ENCODE measurements at regions not wholly inside any gene's neighbourhood (a gene's known extent, or its start where the extent isn't known, plus 50 kb on each side); places are given as distances from the start of the nearest gene placed in this dataset.

DNA sequence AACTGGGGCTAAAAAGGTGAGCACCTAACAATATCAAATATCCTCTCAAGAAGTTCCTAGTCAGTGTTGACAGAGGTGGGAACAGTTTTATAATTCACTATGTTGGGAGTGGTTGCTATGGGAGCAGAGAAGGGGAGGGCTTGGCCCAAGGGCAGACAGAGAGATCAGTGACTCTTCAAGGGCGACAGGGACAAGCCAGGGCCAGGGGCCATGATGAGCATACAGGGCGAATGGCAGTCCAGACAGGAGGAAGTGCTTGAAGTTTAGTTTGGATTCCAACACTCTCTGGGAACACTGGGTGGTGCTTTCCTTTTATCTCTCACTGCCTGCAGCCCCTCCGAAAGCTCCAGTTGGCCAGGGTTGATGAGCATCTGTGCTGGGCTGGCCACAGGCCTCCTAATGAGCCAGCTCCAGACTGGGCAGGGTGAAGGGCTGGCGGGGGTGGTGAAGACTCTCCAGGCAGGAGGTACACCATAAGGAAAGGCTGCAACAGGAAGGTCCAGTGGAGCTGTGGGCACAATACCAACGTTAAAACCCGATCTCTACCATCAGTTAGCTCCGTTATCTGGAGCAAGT lies 111.3 kb downstream of the TMEM174 start:
- DNase-seq (ENCODE audit: extremely low spot score) = no peak
- TF ChIP-seq, protein P1, sequence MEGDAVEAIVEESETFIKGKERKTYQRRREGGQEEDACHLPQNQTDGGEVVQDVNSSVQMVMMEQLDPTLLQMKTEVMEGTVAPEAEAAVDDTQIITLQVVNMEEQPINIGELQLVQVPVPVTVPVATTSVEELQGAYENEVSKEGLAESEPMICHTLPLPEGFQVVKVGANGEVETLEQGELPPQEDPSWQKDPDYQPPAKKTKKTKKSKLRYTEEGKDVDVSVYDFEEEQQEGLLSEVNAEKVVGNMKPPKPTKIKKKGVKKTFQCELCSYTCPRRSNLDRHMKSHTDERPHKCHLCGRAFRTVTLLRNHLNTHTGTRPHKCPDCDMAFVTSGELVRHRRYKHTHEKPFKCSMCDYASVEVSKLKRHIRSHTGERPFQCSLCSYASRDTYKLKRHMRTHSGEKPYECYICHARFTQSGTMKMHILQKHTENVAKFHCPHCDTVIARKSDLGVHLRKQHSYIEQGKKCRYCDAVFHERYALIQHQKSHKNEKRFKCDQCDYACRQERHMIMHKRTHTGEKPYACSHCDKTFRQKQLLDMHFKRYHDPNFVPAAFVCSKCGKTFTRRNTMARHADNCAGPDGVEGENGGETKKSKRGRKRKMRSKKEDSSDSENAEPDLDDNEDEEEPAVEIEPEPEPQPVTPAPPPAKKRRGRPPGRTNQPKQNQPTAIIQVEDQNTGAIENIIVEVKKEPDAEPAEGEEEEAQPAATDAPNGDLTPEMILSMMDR (IDR thresholded peaks at IDR 0.05; ENCODE audit: control extremely low read depth, extremely low read depth, low read depth, missing control alignments) = no peak
- CTCF ChIA-PET = interaction anchor here (1.5 kb wide), 1 partner anchor 83 kb away, joined by 3 read pairs; no protein-coding TSS in a partner anchor
- POLR2A ChIA-PET = no interaction called here

DNA sequence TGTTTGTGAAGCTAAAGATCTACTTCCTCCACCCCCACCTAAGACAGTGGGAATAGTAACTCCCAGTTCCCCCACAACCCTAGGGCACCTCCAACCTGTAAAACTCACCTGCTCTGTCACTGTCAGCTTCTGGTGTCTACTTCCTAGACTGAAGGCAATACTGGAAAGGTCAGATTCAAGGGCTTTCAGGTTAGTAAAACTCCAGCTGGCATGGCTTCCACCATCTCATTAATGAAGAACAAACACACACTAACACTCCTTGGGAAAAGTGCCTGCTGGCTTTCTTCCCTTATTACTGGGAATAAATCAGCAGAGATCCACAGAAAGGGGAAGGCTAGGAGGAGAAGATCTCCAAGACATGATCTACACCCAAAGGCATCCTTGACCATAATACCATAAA lies 109.9 kb downstream of the TMEM174 start:
- CTCF ChIA-PET = interaction anchor here (1.1 kb wide), 1 partner anchor 19 kb away, joined by 3 read pairs; no protein-coding TSS in a partner anchor
- POLR2A ChIA-PET = no interaction called here
- DNase-seq (ENCODE audit: extremely low spot score) = no peak
- TF ChIP-seq, protein P1 (IDR thresholded peaks at IDR 0.05; ENCODE audit: control extremely low read depth, extremely low read depth, low read depth, missing control alignments) = no peak

DNA sequence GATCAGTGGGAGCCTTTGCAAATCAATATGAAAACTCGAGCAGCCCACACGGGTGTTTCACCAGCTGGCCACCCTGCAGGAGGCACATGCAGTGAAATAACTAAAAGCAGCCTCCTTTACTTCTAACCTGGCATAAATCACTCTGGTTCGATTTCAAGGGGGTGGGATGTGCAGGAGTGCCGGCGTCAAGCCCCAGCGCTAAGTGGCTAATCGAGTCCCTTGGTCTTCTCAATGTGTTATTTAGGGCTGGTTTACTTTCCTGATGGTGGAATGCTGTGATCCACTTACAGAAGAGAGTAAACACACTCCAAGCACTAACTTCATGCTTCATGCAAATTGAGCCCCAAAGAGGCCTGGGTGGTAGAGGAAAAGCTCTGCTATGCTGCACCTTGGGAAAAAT lies 109.4 kb downstream of the TMEM174 start:
- CTCF ChIA-PET = interaction anchor here (1.1 kb wide), 1 partner anchor 19 kb away, joined by 3 read pairs; no protein-coding TSS in a partner anchor
- POLR2A ChIA-PET = no interaction called here
- TF ChIP-seq, protein P1 (IDR thresholded peaks at IDR 0.05; ENCODE audit: control extremely low read depth, extremely low read depth, low read depth, missing control alignments) = no peak
- no peak for DNase-seq (ENCODE audit: extremely low spot score)

DNA sequence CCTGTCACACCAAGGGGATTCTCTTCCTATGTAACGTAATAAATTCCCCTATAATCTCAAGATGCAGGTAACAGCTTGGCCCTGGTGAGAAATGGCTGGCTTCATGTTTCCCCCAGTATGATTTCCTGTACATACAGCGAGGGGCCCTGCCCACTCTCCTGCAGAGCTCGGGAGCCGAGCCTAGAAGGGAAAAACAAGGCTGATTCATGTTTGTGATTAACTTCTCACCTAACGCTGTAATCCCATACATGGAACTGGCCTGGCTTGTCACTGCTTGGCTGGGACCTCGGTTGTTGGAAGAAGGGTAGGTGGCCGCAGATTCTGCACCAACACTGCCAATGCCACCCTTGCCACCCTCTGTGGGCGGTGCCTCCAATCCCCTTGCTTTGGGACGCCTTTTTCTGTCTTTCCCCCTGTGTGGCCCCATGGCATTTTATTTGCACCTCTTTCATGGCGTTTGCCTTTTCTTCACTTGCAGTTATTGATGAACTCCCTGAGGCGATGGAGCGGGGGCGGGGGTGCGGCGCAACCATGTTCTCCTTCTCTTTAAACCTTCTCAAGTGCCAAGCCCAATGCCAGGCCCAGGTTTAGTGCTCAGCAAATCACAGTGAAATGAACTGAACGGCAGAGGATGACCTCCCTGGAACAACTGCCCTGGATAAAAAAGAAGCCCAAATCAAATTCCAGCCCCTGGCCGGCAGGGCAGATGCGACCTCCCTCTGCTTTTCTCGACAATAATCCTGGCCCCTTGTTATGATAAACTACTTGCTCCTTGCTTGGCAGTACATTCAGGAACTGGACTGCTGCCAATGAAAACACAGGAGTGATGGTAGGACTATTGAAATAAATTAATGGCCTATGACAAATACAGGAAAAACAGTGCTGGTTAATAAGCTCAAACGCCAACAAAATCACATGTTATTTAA lies 108.1 kb downstream of the TMEM174 start:
- no peak for DNase-seq (ENCODE audit: extremely low spot score)
- CTCF ChIA-PET = no interaction called here
- TF ChIP-seq, protein P1 (IDR thresholded peaks at IDR 0.05; ENCODE audit: control extremely low read depth, extremely low read depth, low read depth, missing control alignments) = no peak
- POLR2A ChIA-PET = no interaction called here

DNA sequence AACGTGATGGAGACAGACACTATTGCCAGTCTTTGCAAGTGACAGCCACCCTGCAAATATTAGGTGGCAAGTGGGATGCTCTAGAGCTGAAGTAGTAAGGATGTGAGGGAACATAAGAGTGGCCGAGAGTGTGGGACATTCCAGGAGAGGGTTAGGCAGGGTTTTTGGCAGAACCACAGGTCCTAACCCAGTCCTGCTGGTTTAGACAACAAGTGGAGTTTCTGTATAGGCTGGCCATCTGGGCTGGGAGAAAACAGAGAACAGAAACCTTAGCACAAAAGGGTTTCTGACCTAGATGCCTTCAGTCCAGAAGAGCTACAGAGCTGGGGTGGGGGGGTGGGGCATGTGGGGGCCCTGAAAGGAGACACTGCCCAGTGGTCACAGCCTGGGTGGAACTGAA lies 107.4 kb downstream of the TMEM174 start:
- TF ChIP-seq, protein P1 (IDR thresholded peaks at IDR 0.05; ENCODE audit: control extremely low read depth, extremely low read depth, low read depth, missing control alignments) = no peak
- POLR2A ChIA-PET = no interaction called here
- CTCF ChIA-PET = no interaction called here
- no peak for DNase-seq (ENCODE audit: extremely low spot score)

DNA sequence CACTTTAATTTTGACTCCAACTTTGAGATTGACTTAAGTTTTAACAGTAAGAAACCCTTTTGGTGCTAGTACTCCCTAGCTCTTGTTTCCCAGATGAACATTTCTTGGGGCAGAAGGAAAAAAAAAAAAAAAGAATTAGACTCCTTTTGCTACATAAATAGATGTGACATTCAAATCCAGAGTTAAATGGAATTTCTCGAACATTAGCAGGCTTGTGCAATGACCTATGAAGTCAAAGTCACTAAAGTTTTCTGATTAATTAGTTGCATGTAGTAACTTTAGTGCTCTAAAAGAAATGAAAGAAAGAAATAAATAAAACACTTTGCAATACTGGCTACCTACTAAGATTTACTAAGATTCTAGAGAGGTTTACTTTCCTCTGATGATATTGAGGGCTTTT lies 106.8 kb downstream of the TMEM174 start:
- TF ChIP-seq, protein P1 (IDR thresholded peaks at IDR 0.05; ENCODE audit: control extremely low read depth, extremely low read depth, low read depth, missing control alignments) = no peak
- CTCF ChIA-PET = no interaction called here
- DNase-seq (ENCODE audit: extremely low spot score) = no peak
- POLR2A ChIA-PET = no interaction called here
